A549 (cell line): ENCODE measurements at regions not wholly inside any gene's neighbourhood (a gene's known extent, or its start where the extent isn't known, plus 50 kb on each side); places are given as distances from the start of the nearest gene placed in this dataset.

Source experiments
- CHD2 ChIP-seq: fragments of 150-350 bp; IDR thresholded peaks from 2 replicates; pipeline ENCODE4 v1.6.1; 2014; ENCODE audit warnings: low read length; ENCODE audit not compliant: partially characterized antibody
- JUN ChIP-seq, 2 experiments: fragments of >200 bp; sonication (Bioruptor Twin); formaldehyde crosslinking; IDR thresholded peaks; 2 replicates in 1 of 2; 3 replicates in 1 of 2; pipeline ENCODE4 v1.6.1; 2016 to 2017
- POLR2A ChIP-seq: IDR thresholded peaks from 2 replicates; pipeline ENCODE4 v1.6.1; 2012; ENCODE audit warnings: mild to moderate bottlenecking, low read length
- TF ChIP-seq, protein P1 (sequence below): fragments of >200 bp; sonication (Bioruptor Twin); formaldehyde crosslinking; IDR thresholded peaks from 3 replicates; pipeline ENCODE4 v1.5.1; 2016
- TF ChIP-seq, protein P2 (sequence below): fragments of 250-450 bp; sonication (Bioruptor Pico); IDR thresholded peaks from 2 replicates; pipeline ENCODE4 v1.5.0; 2021; ENCODE audit warnings: mild to moderate bottlenecking, moderate library complexity, borderline replicate concordance
- TF ChIP-seq, protein P3 (sequence below): fragments of 150-350 bp; IDR thresholded peaks from 2 replicates; pipeline ENCODE4 v1.6.1; 2014; ENCODE audit warnings: low read depth, mild to moderate bottlenecking, low read length

DNA sequence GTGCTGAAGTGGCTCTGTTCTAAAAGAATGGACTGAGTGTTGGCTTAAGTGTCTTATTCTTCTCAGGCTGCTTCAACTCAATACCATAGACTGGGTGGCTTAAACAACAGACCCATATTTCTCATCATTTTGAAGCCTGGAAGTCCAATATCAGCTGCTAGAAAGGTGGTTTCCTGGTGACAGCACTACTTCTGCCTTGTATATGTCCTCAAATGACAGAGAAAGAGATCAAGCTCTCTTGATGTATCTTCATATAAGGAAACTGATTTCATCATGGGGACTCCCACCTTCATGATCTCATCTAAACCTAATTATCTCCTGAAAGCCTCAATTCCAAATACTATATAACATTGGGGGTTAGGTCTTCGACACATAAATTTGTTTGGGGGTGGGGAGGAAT, 449.7 kb upstream of the DSEL start:
- TF ChIP-seq, protein P1, sequence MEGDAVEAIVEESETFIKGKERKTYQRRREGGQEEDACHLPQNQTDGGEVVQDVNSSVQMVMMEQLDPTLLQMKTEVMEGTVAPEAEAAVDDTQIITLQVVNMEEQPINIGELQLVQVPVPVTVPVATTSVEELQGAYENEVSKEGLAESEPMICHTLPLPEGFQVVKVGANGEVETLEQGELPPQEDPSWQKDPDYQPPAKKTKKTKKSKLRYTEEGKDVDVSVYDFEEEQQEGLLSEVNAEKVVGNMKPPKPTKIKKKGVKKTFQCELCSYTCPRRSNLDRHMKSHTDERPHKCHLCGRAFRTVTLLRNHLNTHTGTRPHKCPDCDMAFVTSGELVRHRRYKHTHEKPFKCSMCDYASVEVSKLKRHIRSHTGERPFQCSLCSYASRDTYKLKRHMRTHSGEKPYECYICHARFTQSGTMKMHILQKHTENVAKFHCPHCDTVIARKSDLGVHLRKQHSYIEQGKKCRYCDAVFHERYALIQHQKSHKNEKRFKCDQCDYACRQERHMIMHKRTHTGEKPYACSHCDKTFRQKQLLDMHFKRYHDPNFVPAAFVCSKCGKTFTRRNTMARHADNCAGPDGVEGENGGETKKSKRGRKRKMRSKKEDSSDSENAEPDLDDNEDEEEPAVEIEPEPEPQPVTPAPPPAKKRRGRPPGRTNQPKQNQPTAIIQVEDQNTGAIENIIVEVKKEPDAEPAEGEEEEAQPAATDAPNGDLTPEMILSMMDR = no peak
- TF ChIP-seq CHD2 (no peak), POLR2A (no peak), JUN (IDR thresholded peaks at IDR 0.05) (no peak)
- TF ChIP-seq, protein P2, sequence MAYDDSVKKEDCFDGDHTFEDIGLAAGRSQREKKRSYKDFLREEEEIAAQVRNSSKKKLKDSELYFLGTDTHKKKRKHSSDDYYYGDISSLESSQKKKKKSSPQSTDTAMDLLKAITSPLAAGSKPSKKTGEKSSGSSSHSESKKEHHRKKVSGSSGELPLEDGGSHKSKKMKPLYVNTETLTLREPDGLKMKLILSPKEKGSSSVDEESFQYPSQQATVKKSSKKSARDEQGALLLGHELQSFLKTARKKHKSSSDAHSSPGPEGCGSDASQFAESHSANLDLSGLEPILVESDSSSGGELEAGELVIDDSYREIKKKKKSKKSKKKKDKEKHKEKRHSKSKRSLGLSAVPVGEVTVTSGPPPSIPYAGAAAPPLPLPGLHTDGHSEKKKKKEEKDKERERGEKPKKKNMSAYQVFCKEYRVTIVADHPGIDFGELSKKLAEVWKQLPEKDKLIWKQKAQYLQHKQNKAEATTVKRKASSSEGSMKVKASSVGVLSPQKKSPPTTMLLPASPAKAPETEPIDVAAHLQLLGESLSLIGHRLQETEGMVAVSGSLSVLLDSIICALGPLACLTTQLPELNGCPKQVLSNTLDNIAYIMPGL (CRISPR knock-in tag) = no peak
- TF ChIP-seq, protein P3, sequence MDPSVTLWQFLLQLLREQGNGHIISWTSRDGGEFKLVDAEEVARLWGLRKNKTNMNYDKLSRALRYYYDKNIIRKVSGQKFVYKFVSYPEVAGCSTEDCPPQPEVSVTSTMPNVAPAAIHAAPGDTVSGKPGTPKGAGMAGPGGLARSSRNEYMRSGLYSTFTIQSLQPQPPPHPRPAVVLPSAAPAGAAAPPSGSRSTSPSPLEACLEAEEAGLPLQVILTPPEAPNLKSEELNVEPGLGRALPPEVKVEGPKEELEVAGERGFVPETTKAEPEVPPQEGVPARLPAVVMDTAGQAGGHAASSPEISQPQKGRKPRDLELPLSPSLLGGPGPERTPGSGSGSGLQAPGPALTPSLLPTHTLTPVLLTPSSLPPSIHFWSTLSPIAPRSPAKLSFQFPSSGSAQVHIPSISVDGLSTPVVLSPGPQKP = no peak
